ENCODE measurements at regions not wholly inside any gene's neighbourhood (a gene's known extent, or its start where the extent isn't known, plus 50 kb on each side); places are given as distances from the start of the nearest gene placed in this dataset.

GRCh38 chr11:10918275-10918674 lies 60.4 kb upstream of the ZBED5 start:
- Histone ChIP-seq H2AFZ (ENCODE audit: low read length) (no peak overlapping the region), H3K4me1 (ENCODE audit: insufficient read depth, low read length, poor library complexity, severe bottlenecking) (no peaks in the 10 kb centered on the region), H3K4me3 (ENCODE audit: low read depth, low read length, poor library complexity, severe bottlenecking) (no peak overlapping the region), H3K27ac (ENCODE audit: low read depth, low read length, poor library complexity, severe bottlenecking) (no peak overlapping the region), H3K9me3 (ENCODE audit: low read length) (no peaks in the 10 kb centered on the region), H4K20me1 (ENCODE audit: insufficient read depth, low read length) (no peaks in the 10 kb centered on the region), H3K4me2 (ENCODE audit: low read length) (no peak overlapping the region), H3K9me2 (ENCODE audit: insufficient read depth, low read length) (no peaks in the 10 kb centered on the region), H3K79me2 (ENCODE audit: insufficient read depth, low read depth, low read length) (no peaks in the 10 kb centered on the region), H3K36me3 (ENCODE audit: insufficient read depth, low read length) (no peaks in the 10 kb centered on the region)
- TF ChIP-seq EZH2phosphoT487 (IDR thresholded peaks at IDR 0.05; ENCODE audit: borderline replicate concordance, low read depth, low read length) (no peak), CTCF (conservative IDR thresholded peaks at IDR 0.05; ENCODE audit: low read length) (no peak)
- ChIA-PET CTCF (ENCODE audit: unreplicated experiment) (no interaction called here), POLR2A (no interaction called here)
- DNase-seq (ENCODE audit: low spot score), result no peak
- intact Hi-C loops (cut with micrococcal nuclease; ENCODE audit: unreplicated experiment), result no loop called here
- BruUV-seq (replicated peaks), result no TSS peak

- Histone ChIP-seq H3K36me3 (ENCODE audit: insufficient read depth, low read length) (no peaks in the 10 kb centered on the region), H4K20me1 (ENCODE audit: insufficient read depth, low read length) (no peaks in the 10 kb centered on the region), H3K79me2 (ENCODE audit: insufficient read depth, low read depth, low read length) (no peaks in the 10 kb centered on the region), H3K27ac (ENCODE audit: low read depth, low read length, poor library complexity, severe bottlenecking) (no peak overlapping the region), H3K9me3 (ENCODE audit: low read length) (no peaks in the 10 kb centered on the region), H2AFZ (ENCODE audit: low read length) (no peak overlapping the region), H3K4me2 (ENCODE audit: low read length) (no peak overlapping the region), H3K4me1 (ENCODE audit: insufficient read depth, low read length, poor library complexity, severe bottlenecking) (no peaks in the 10 kb centered on the region), H3K9me2 (ENCODE audit: insufficient read depth, low read length) (no peaks in the 10 kb centered on the region), H3K4me3 (ENCODE audit: low read depth, low read length, poor library complexity, severe bottlenecking) (no peak overlapping the region)
- POLR2A ChIA-PET, result no interaction called here
- no peak for TF ChIP-seq CTCF (conservative IDR thresholded peaks at IDR 0.05; ENCODE audit: low read length)
- TF ChIP-seq EZH2phosphoT487 (IDR thresholded peaks at IDR 0.05; ENCODE audit: borderline replicate concordance, low read depth, low read length), result no peak
- BruUV-seq (replicated peaks), result no TSS peak
- intact Hi-C loops (cut with micrococcal nuclease; ENCODE audit: unreplicated experiment), result no loop called here
- CTCF ChIA-PET (ENCODE audit: unreplicated experiment), result no interaction called here
- no peak for DNase-seq (ENCODE audit: low spot score)
These were observed 59.9 kb upstream of the ZBED5 start for GRCh38 chr11:10917802-10918201.

- Histone ChIP-seq H4K20me1 (ENCODE audit: insufficient read depth, low read length) (no peaks in the 10 kb centered on the region), H3K79me2 (ENCODE audit: insufficient read depth, low read depth, low read length) (no peaks in the 10 kb centered on the region), H3K36me3 (ENCODE audit: insufficient read depth, low read length) (no peaks in the 10 kb centered on the region), H3K9me3 (ENCODE audit: low read length) (no peaks in the 10 kb centered on the region), H3K4me3 (ENCODE audit: low read depth, low read length, poor library complexity, severe bottlenecking) (no peak overlapping the region), H3K4me1 (ENCODE audit: insufficient read depth, low read length, poor library complexity, severe bottlenecking) (no peaks in the 10 kb centered on the region), H3K4me2 (ENCODE audit: low read length) (no peak overlapping the region), H3K27ac (ENCODE audit: low read depth, low read length, poor library complexity, severe bottlenecking) (no peak overlapping the region), H3K9me2 (ENCODE audit: insufficient read depth, low read length) (no peaks in the 10 kb centered on the region), H2AFZ (ENCODE audit: low read length) (no peak overlapping the region)
- ChIA-PET CTCF (ENCODE audit: unreplicated experiment) (no interaction called here), POLR2A (no interaction called here)
- BruUV-seq (replicated peaks), result no TSS peak
- no peak for DNase-seq (ENCODE audit: low spot score)
- no peak for TF ChIP-seq EZH2phosphoT487 (IDR thresholded peaks at IDR 0.05; ENCODE audit: borderline replicate concordance, low read depth, low read length)
- no peak for TF ChIP-seq CTCF (conservative IDR thresholded peaks at IDR 0.05; ENCODE audit: low read length)
- intact Hi-C loops (cut with micrococcal nuclease; ENCODE audit: unreplicated experiment), result no loop called here
These were observed 58.8 kb upstream of the ZBED5 start for GRCh38 chr11:10916665-10917064.

Data from OCI-LY7 (cell line).